ENCODE measurements at regions not wholly inside any gene's neighbourhood (a gene's known extent, or its start where the extent isn't known, plus 50 kb on each side); places are given as distances from the start of the nearest gene placed in this dataset.

DNA sequence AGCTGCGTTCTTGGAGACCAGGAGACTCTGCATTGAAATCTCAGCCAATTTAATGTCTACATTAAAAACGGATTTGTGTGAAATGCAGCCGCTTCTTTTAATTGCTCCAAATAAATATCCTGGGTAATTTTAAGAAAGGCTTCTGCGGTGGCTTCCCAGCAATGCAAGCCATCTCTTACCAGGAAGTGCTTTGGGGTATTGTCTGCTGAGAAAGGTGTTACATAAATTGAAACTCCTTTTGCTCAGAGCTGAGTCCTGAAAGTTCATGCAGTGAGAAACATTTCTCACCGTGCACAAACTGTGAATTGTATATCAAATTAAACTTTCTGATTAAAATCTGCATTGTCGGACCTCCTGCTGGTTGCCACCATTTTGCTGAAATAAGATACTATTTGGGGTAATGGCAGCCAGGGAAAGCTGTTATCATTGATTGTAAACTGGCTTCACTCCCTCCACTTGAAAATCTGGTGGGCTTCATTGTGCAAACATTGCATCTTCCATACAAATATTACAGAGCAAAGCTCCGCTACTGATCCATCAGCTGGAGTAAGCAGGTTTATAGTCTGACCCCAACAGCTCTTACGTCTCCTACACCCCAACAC is 59.5 kb downstream of the ZIC5 start:
- Histone ChIP-seq H3K36me3 (no peaks in the 10 kb centered on the region), H3K27ac (no peak overlapping the region), H3K9me3 (no peaks in the 10 kb centered on the region), H3K4me3 (no peak overlapping the region), H3K4me1 (no peaks in the 10 kb centered on the region), H3K27me3 (no peaks in the 10 kb centered on the region), H3K9ac (ENCODE audit: low read depth in 2 of 2, low read length in 2 of 2) (no peak overlapping the region)
- TF ChIP-seq, protein P1, sequence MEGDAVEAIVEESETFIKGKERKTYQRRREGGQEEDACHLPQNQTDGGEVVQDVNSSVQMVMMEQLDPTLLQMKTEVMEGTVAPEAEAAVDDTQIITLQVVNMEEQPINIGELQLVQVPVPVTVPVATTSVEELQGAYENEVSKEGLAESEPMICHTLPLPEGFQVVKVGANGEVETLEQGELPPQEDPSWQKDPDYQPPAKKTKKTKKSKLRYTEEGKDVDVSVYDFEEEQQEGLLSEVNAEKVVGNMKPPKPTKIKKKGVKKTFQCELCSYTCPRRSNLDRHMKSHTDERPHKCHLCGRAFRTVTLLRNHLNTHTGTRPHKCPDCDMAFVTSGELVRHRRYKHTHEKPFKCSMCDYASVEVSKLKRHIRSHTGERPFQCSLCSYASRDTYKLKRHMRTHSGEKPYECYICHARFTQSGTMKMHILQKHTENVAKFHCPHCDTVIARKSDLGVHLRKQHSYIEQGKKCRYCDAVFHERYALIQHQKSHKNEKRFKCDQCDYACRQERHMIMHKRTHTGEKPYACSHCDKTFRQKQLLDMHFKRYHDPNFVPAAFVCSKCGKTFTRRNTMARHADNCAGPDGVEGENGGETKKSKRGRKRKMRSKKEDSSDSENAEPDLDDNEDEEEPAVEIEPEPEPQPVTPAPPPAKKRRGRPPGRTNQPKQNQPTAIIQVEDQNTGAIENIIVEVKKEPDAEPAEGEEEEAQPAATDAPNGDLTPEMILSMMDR (IDR thresholded peaks at IDR 0.05): no peak
- no peak for DNase-seq
- intact Hi-C loops (cut with DNase I): no loop called here

DNA sequence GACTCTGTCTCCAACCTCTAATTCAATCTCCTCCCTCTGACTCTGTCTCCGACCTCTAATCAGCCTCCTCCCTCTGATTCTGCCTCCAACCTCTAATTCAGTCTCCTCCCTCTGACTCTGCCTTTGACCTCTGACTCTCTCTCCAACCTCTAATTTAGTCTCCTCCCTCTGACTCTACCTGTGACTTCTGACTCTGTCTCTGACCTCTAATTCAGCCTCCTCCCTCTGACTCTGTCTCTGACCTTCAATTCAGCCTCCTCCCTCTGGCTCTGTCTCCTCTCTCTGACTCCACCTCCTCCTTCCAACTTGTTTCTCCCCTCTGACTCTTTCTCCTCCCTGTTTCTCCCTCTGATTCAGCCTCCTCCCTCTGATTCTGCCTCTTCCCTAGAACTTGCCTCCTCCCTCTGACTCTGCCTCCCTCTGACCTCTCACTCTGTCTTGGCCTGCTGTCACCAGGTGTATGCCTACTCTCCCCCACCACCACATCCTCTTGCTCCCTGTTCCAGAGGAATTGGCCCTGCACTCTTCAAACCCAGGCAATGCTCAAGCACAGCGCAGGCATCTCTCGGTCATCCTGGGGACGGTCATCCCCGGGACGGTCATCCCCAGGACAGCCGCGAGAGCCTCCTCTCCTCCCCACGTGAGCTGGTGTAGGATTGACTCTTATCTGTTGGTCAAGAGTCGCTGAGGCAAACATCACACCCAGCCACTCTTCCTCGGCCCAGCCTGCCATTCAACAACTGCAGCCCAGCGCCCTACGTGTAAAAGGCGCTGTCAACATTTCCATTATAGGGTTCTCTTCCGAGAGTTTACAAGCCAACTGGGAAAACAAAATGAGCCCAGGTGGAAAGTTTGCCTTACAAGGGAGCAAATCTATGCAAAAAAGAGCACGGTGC is 60.2 kb downstream of the ZIC5 start:
- Histone ChIP-seq H3K27ac (no peak overlapping the region), H3K4me3 (no peak overlapping the region), H3K27me3 (no peaks in the 10 kb centered on the region), H3K4me1 (no peaks in the 10 kb centered on the region), H3K36me3 (no peaks in the 10 kb centered on the region), H3K9me3 (no peaks in the 10 kb centered on the region), H3K9ac (ENCODE audit: low read depth in 2 of 2, low read length in 2 of 2) (no peak overlapping the region)
- intact Hi-C loops (cut with DNase I): no loop called here
- peak; percentile 28 for DNase-seq
- TF ChIP-seq, protein P1 (IDR thresholded peaks at IDR 0.05): no peak

GRCh38 chr13:99909836-99910619 is 61.5 kb downstream of the ZIC5 start:
- no peak for DNase-seq
- H3K9ac ChIP-seq (ENCODE audit: low read depth in 2 of 2, low read length in 2 of 2): no peak overlapping the region
- H3K9me3 ChIP-seq: no peaks in the 10 kb centered on the region
- intact Hi-C loops (cut with DNase I): no loop called here
- H3K4me1 ChIP-seq: no peaks in the 10 kb centered on the region
- H3K4me3 ChIP-seq: no peak overlapping the region
- H3K36me3 ChIP-seq: no peaks in the 10 kb centered on the region
- H3K27me3 ChIP-seq: no peaks in the 10 kb centered on the region
- TF ChIP-seq, protein P1 (IDR thresholded peaks at IDR 0.05): no peak
- no peak overlapping the region for H3K27ac ChIP-seq

GRCh38 chr13:99909097-99909835 is 62.3 kb downstream of the ZIC5 start:
- Histone ChIP-seq H3K27me3 (no peaks in the 10 kb centered on the region), H3K4me3 (no peak overlapping the region), H3K4me1 (no peaks in the 10 kb centered on the region), H3K9me3 (no peaks in the 10 kb centered on the region), H3K27ac (no peak overlapping the region), H3K36me3 (no peaks in the 10 kb centered on the region), H3K9ac (ENCODE audit: low read depth in 2 of 2, low read length in 2 of 2) (no peak overlapping the region)
- TF ChIP-seq, protein P1 (IDR thresholded peaks at IDR 0.05): no peak
- no peak for DNase-seq
- intact Hi-C loops (cut with DNase I): no loop called here
